ENCODE measurements at regions not wholly inside any gene's neighbourhood (a gene's known extent, or its start where the extent isn't known, plus 50 kb on each side); places are given as distances from the start of the nearest gene placed in this dataset.

GRCh38 chr9:118729981-118730380 lies 639.3 kb downstream of the BRINP1 start:
- TF ChIP-seq, protein P1, sequence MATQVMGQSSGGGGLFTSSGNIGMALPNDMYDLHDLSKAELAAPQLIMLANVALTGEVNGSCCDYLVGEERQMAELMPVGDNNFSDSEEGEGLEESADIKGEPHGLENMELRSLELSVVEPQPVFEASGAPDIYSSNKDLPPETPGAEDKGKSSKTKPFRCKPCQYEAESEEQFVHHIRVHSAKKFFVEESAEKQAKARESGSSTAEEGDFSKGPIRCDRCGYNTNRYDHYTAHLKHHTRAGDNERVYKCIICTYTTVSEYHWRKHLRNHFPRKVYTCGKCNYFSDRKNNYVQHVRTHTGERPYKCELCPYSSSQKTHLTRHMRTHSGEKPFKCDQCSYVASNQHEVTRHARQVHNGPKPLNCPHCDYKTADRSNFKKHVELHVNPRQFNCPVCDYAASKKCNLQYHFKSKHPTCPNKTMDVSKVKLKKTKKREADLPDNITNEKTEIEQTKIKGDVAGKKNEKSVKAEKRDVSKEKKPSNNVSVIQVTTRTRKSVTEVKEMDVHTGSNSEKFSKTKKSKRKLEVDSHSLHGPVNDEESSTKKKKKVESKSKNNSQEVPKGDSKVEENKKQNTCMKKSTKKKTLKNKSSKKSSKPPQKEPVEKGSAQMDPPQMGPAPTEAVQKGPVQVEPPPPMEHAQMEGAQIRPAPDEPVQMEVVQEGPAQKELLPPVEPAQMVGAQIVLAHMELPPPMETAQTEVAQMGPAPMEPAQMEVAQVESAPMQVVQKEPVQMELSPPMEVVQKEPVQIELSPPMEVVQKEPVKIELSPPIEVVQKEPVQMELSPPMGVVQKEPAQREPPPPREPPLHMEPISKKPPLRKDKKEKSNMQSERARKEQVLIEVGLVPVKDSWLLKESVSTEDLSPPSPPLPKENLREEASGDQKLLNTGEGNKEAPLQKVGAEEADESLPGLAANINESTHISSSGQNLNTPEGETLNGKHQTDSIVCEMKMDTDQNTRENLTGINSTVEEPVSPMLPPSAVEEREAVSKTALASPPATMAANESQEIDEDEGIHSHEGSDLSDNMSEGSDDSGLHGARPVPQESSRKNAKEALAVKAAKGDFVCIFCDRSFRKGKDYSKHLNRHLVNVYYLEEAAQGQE (IDR thresholded peaks at IDR 0.05; ENCODE audit: insufficient replicate concordance, low read depth) = no peak
- no peak for TF ChIP-seq SPI1 (IDR thresholded peaks at IDR 0.05; ENCODE audit: borderline replicate concordance, low read depth)
- TF ChIP-seq CTCF (IDR thresholded peaks at IDR 0.05; ENCODE audit: insufficient read depth, low read length) = no peak
- TF ChIP-seq POLR2AphosphoS5 (IDR thresholded peaks at IDR 0.05; ENCODE audit: low read depth) = no peak
- no peak for TF ChIP-seq GABPA (IDR thresholded peaks at IDR 0.05; ENCODE audit: low read depth)
- H3K27ac ChIP-seq (replicated peaks) = no peak overlapping the region
- DNase-seq (ENCODE audit: low read depth in 1 of 2, low spot score in 1 of 2) = no peak
- no peak overlapping the region for H3K4me3 ChIP-seq (replicated peaks; ENCODE audit: insufficient read depth, low read length)
- no peaks in the 10 kb centered on the region for H3K27me3 ChIP-seq (ENCODE audit: insufficient read depth, poor library complexity, severe bottlenecking)

DNA sequence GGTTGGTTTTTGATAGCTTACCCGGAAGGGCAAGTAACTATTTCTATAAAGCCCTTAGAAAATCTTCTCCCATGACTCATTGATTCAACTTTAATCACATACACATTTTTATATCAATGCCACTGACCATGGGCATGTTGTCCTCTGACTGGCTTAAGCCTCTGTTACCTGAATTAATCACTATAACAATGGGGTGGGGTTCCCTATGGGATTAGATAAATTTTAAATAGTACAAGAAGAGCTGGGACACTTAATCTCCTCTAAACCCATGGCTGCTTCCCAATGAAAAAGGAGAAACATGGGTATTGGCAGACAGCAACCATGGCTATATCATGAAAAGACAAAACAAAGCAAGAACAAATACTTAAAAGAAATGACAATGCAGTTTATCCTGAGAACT lies 636.2 kb downstream of the BRINP1 start:
- TF ChIP-seq CTCF (IDR thresholded peaks at IDR 0.05; ENCODE audit: insufficient read depth, low read length) = no peak
- no peak for TF ChIP-seq SPI1 (IDR thresholded peaks at IDR 0.05; ENCODE audit: borderline replicate concordance, low read depth)
- no peak for TF ChIP-seq POLR2AphosphoS5 (IDR thresholded peaks at IDR 0.05; ENCODE audit: low read depth)
- H3K27me3 ChIP-seq (ENCODE audit: insufficient read depth, poor library complexity, severe bottlenecking) = no peaks in the 10 kb centered on the region
- no peak for DNase-seq (ENCODE audit: low read depth in 1 of 2, low spot score in 1 of 2)

GRCh38 chr9:118734696-118735095 lies 634.5 kb downstream of the BRINP1 start:
- no peak for DNase-seq (ENCODE audit: low read depth in 1 of 2, low spot score in 1 of 2)
- TF ChIP-seq, protein P1 (IDR thresholded peaks at IDR 0.05; ENCODE audit: insufficient replicate concordance, low read depth) = no peak
- TF ChIP-seq SPI1 (IDR thresholded peaks at IDR 0.05; ENCODE audit: borderline replicate concordance, low read depth) (no peak), GABPA (IDR thresholded peaks at IDR 0.05; ENCODE audit: low read depth) (no peak), CTCF (IDR thresholded peaks at IDR 0.05; ENCODE audit: insufficient read depth, low read length) (no peak), POLR2AphosphoS5 (IDR thresholded peaks at IDR 0.05; ENCODE audit: low read depth) (no peak)
- Histone ChIP-seq H3K27me3 (ENCODE audit: insufficient read depth, poor library complexity, severe bottlenecking) (no peaks in the 10 kb centered on the region), H3K27ac (replicated peaks) (no peak overlapping the region), H3K4me3 (replicated peaks; ENCODE audit: insufficient read depth, low read length) (no peak overlapping the region)

More for the DNA sequence above, 636.2 kb downstream of the BRINP1 start:
- Histone ChIP-seq H3K27ac (replicated peaks) (no peak overlapping the region), H3K4me3 (replicated peaks; ENCODE audit: insufficient read depth, low read length) (no peak overlapping the region)

DNA sequence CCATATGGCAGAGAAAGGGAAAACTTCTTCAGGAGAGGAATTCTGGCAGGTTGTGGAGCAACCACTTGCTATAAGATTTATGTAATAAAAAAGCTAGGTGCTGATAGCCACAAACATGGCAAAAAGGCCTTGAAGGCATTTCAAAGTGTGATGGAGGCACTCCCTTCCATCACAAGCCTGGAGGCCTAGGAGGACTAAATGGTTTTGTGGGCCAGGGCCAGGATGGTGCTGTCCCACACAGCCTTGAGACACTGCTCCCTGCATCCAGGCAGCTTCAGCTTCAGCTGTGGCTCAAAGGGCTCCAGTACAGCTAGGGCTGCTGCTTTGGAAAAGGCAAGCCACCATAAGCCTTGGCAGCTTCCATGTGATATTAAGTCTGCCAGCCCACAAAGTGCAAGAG lies 632.8 kb downstream of the BRINP1 start:
- TF ChIP-seq, protein P1 (IDR thresholded peaks at IDR 0.05; ENCODE audit: insufficient replicate concordance, low read depth) = no peak
- TF ChIP-seq GABPA (IDR thresholded peaks at IDR 0.05; ENCODE audit: low read depth) (no peak), CTCF (IDR thresholded peaks at IDR 0.05; ENCODE audit: insufficient read depth, low read length) (no peak), SPI1 (IDR thresholded peaks at IDR 0.05; ENCODE audit: borderline replicate concordance, low read depth) (no peak), POLR2AphosphoS5 (IDR thresholded peaks at IDR 0.05; ENCODE audit: low read depth) (no peak)
- Histone ChIP-seq H3K27me3 (ENCODE audit: insufficient read depth, poor library complexity, severe bottlenecking) (no peaks in the 10 kb centered on the region), H3K4me3 (replicated peaks; ENCODE audit: insufficient read depth, low read length) (no peak overlapping the region), H3K27ac (replicated peaks) (no peak overlapping the region)
- no peak for DNase-seq (ENCODE audit: low read depth in 1 of 2, low spot score in 1 of 2)

All from HL-60 (cell line).